ENCODE measurements at regions not wholly inside any gene's neighbourhood (a gene's known extent, or its start where the extent isn't known, plus 50 kb on each side); places are given as distances from the start of the nearest gene placed in this dataset.

- intact Hi-C loops (cut with DNase I, micrococcal nuclease), result no loop called here
- no peak for TF ChIP-seq CTCF (IDR thresholded peaks at IDR 0.05)
- Histone ChIP-seq H3K36me3 (ENCODE audit: low read depth) (no peaks in the 10 kb centered on the region), H3K9me3 (no peaks in the 10 kb centered on the region), H3K4me3 (no peak overlapping the region), H3K4me1 (ENCODE audit: low read depth) (no peaks in the 10 kb centered on the region)
- DNase-seq (no peak), ATAC-seq (no peak)
These were observed 201.9 kb upstream of the BCOR start for GRCh38 chrX:40299641-40300046.

GRCh38 chrX:40298572-40299479 lies 201.1 kb upstream of the BCOR start:
- DNase-seq (no peak), ATAC-seq (no peak)
- TF ChIP-seq CTCF (IDR thresholded peaks at IDR 0.05), result no peak
- intact Hi-C loops (cut with DNase I, micrococcal nuclease), result no loop called here
- Histone ChIP-seq H3K4me1 (ENCODE audit: low read depth) (no peaks in the 10 kb centered on the region), H3K36me3 (ENCODE audit: low read depth) (no peaks in the 10 kb centered on the region), H3K9me3 (no peaks in the 10 kb centered on the region), H3K4me3 (no peak overlapping the region)

GRCh38 chrX:40298069-40298468 lies 200.3 kb upstream of the BCOR start:
- ATAC-seq (peak; percentile 16), DNase-seq (no peak)
- TF ChIP-seq CTCF (IDR thresholded peaks at IDR 0.05), result no peak
- no peak overlapping the region for H3K4me3 ChIP-seq
- H3K9me3 ChIP-seq, result no peaks in the 10 kb centered on the region
- intact Hi-C loops (cut with DNase I, micrococcal nuclease), result no loop called here
- H3K4me1 ChIP-seq (ENCODE audit: low read depth), result no peaks in the 10 kb centered on the region
- H3K36me3 ChIP-seq (ENCODE audit: low read depth), result no peaks in the 10 kb centered on the region

GRCh38 chrX:40291553-40291952 lies 193.8 kb upstream of the BCOR start:
- Histone ChIP-seq H3K4me1 (ENCODE audit: low read depth) (no peaks in the 10 kb centered on the region), H3K9me3 (no peaks in the 10 kb centered on the region), H3K4me3 (no peak overlapping the region), H3K36me3 (ENCODE audit: low read depth) (no peaks in the 10 kb centered on the region)
- intact Hi-C loops (cut with DNase I, micrococcal nuclease), result no loop called here
- no peak for TF ChIP-seq CTCF (IDR thresholded peaks at IDR 0.05)
- DNase-seq, result no peak
- ATAC-seq, result no peak

GRCh38 chrX:40290517-40290916 lies 192.8 kb upstream of the BCOR start:
- ATAC-seq (no peak), DNase-seq (no peak)
- Histone ChIP-seq H3K4me3 (no peak overlapping the region), H3K9me3 (no peaks in the 10 kb centered on the region), H3K4me1 (ENCODE audit: low read depth) (no peaks in the 10 kb centered on the region), H3K36me3 (ENCODE audit: low read depth) (no peaks in the 10 kb centered on the region)
- no peak for TF ChIP-seq CTCF (IDR thresholded peaks at IDR 0.05)
- intact Hi-C loops (cut with DNase I, micrococcal nuclease), result no loop called here
